ENCODE measurements at regions not wholly inside any gene's neighbourhood (a gene's known extent, or its start where the extent isn't known, plus 50 kb on each side); places are given as distances from the start of the nearest gene placed in this dataset.

DNA sequence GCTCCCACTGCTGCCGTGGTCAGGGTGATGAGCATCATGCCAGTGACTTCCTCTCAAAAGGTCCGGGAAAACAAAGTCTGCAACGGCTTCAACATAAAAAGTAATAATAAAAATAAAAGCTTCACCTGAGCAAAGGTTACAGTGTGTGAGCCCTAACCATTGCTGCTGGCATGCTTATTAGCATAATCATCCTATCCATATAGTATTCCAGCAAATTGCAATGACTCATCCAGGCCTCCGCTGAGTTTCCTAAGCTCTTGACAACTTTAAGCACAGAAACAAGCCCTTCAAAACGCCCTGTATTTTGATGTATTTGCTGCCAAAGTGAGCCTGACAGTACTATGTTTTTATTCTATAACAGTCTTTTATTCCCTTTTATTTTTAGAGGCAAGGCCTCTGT, 100.5 kb downstream of the AASDH start:
- DNase-seq: no peak

DNA sequence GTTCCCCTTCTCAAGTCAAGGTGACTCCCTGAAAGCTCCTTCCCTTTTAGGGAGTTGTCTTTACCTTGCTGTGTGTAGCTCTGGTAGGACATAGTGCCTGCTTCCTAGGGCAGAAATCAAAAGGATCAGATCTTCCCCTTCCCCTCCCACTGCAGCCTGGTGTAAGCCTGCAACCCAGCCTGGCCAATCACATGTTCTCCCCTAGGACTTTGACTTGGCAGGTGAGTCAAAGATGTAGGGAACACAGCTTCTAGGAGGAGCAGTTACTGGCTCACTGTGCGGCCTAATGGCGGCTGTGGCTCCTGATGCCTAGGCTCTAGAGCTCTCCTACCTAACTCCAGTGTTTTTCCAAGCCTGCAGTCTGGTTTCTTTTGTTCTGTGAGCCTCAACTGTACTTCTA, 103.9 kb downstream of the AASDH start:
- DNase-seq: no peak

DNA sequence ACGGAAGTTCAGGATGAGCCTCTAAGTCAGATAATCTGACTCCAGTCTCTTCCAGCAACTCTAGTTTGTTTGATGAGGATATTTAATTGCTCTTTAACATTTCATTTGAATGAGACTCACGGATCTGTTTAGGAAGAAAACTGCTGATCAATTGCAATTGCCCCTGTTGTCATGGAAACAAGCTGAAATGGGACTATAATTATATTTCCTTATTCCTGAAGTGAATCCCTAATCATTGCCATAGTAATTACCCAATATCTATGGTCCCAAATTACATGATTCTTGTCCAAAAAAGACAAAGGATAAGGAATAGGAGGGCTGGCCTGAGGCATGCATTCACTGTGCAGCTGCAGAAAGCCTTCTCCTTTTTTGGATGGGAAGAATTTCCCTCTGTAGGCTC, 105.3 kb downstream of the AASDH start:
- DNase-seq: no peak

DNA sequence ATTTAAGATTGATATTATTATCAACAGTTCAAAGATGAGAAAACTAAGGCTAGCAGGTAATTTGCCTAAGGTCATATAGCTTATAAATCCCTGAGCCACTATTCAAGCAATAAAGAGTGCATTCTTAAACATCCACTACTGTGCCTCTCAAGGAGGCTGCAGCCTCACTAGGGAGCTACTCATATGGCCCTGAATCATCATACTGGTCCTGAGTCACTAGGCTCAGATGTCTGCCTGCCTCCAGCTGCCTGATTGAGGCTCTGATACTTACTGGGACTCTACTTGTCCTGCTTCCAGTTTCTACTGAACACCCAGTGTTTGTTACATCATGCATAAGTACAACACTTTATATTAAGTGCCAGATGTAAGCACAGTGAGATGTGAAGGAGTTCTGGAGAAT, 110.7 kb downstream of the AASDH start:
- DNase-seq: no peak

DNA sequence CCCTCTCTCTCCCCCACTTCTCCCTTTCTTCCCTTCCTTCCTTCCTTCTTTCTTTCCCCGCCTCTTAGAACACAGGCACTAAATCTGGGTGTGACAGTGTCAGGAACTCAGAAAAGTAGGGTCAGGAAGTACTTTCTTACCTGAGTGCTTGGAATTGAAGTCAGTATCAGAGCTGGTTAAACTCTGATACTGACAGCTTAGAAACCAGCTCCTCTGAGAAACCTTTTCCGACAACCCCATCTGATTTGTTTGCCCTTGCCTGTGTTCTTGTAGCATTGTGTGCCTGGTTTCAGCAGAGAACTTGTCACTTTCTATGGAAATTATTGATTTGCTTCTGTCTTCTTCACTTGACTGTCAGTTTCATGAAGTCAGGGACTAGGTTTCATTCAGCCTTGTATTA, 113.9 kb downstream of the AASDH start:
- no peak for DNase-seq

DNA sequence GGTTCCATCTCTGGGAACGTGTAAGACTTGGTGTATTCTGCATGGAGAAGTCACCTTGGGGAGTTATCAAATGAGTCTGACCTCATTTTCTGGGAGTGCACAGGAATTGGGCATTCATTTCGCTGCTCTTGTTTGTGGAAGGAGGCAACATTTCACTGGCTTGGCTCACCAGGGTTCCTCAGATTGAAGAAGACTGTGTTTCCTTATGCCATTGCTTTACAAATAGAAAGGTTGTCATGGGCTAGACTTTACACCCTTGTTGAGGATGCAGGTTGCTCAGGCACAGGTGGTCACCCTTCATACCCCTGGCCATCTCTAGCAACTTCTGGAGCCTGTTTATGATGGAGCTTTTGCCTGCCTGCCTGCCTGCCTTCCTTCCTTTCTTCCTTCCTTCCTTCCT, 114.4 kb downstream of the AASDH start:
- DNase-seq: no peak

DNA sequence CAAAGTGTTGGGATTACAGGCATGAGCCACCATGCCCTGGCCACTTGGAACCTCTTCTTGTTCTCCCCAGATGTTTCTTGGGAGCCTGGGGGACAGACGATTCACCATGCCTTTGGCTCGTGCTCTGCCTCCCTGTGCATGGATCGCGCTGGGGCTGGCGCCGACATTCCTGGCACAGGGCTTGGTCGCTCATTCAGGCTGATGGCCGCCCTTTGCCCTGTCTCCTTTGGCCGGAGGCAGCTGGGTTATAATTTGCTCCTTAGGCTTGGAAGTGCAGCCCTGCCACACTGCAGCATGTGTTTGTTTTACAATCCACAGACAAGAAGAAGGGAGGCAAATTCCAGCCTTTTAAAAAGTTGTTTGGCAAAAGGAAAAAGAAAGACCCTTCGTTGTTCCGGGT, 115.3 kb downstream of the AASDH start:
- DNase-seq: no peak

DNA sequence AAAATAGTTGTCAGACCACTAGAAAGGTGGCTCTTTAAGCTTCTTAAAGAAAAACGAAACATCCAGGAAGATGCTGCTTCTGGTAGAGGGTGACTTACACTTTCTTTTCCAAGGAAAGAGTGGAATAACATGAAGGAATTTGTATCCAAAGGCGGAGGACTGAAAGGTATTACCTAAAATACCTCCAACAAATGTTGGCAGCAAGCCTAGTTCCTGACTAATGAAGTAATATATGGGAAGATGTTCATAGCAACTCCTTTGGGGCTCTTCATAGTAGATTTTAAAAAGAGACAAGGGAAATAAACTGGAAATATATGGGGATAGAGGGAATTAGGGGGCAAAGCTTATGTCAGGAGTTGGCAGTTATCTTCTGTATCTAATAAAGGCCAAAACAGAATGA, 116.2 kb downstream of the AASDH start:
- DNase-seq: no peak

DNA sequence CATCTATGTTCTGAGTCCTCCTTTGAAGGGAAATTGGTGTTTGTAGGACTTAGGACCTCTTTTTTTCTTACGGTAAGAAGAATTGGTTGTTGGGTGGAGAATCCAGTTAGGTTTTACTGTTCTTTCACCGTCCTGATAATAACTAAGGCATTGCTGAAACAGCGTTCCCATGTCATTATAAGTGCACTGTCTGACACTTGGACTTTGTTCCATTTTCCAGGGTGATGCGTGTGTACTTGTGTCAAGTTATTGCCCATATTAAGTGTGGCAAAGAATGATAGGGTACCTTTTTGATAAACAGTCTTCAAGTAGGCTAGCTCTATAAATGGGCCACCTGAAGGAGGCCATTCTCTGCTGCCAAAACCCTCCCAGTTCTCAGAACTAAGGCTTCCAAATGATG, 119.7 kb downstream of the AASDH start:
- no peak for DNase-seq

DNA sequence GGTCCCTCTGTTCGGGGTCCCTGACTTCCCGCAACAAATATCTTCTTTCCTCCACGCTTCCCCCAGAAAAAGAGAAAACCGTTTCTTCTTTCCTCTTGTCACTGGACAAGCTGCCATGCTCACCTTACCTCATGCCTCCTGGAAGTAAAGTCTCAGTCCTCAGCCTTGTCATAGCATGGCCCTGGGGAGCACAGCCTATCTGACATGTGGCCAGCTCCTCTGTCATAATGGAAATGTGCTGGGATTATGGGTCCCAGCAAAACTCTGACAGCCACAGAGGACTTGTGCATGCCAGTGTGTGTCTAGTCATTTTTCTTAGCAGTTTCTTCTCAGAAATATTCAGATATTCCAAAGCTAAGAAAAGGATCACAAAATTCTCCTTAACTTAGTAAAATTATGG, 122.4 kb downstream of the AASDH start:
- no peak for DNase-seq

DNA sequence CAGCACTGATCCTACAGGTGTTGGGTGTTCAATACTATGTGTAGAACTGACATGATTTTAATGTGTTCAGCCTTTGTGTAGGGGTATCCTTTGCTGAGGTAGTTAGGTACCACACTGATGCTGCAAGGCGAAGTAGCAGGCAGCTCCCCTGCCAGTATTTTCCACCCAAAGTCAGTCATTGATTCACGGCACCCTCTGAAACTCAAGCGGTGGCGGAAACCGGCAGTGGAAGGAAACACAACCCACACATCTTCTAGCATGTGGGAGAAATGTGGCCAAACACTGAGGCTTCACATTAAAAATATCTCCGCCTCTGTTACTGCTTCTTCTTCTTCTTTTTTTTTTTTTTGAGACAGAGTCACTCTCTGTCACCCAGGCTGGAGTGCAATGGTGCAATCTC, 126.3 kb downstream of the AASDH start:
- peak; percentile 26 for DNase-seq

DNA sequence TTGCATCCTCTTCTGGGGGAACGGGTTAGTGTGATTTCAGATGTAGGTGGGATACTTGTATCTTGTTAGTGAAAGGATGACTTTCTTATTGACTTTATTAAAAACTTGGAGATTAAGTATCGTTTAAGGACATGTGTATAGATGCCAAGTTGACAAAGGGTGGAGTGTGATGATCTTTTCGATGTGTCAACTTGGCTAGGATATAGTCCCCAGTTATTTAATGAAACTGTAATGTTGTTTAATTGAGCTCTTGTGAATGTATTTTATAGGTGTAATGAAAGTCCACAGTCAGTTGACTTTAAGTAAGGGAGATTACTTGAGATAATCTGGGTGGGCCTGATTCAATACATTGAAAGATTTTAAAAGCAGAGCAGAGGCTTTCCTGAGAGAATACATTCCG, 127.0 kb downstream of the AASDH start:
- no peak for DNase-seq

DNA sequence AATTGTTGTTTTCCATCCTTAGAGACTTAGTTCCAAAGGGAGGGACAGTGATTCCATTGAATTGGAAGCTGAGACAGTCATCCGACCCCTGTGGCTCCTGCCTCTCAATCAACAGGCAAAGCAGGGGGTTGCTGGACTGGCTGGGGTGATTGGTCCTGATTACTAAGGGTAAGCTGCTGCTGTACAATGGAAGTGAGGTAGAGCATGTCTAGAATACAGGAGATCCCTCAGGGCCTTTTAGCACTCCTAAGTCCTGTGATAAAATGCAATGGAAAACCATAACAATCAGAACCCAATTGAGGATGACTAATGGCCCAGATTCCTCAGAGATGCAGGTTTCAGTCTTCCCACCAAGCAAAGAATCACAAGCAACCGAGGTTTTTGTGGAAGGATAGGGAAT, 127.6 kb downstream of the AASDH start:
- no peak for DNase-seq

DNA sequence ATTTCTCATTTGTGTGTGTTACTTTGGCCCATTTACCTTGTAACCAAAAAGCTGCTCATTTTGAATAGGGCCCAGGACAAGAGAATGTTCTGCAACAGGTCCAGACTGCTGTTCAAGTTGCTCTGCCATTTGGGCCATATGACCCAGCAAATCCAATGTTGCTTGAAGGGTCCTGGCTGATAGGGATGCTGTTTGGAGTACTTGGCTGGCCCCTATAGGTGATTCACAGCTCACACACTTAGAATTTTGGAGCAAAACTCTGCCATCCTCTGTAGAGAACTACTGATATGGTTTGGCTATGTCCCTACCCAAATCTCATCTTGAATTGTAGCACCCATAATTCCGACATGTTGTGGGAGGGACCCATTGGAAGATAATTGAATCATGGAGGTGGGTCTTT, 131.5 kb downstream of the AASDH start:
- DNase-seq: no peak

DNA sequence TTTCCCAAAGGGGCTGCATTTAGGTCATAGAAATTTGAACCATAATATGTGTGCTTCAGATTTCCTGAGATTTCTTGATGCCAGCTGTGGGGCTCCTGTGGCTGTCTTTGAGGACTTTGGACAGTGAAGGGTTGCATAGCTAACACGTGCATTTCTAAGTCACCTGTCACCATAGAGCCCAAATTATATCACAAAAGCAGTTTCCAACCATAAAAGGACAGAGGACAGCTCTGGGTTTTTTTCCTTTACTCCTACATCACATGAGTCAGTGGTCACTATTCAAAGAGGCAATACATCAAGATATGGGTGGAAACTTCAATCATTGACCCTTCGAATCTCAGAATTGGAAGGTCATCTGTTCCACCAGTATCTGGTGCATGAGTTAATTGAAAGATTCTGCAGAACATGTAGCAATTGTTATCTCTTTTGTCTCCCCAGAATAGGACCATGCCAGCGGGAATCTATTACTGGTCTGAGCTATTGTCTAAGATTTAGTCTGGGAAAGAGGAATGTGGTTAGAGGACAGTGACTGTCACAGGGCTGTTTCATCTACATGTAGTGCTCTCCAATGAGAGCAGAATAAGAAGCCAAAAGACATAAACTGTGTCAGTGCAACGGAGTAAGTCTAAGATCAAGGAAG, 133.5 kb downstream of the AASDH start:
- DNase-seq: no peak

DNA sequence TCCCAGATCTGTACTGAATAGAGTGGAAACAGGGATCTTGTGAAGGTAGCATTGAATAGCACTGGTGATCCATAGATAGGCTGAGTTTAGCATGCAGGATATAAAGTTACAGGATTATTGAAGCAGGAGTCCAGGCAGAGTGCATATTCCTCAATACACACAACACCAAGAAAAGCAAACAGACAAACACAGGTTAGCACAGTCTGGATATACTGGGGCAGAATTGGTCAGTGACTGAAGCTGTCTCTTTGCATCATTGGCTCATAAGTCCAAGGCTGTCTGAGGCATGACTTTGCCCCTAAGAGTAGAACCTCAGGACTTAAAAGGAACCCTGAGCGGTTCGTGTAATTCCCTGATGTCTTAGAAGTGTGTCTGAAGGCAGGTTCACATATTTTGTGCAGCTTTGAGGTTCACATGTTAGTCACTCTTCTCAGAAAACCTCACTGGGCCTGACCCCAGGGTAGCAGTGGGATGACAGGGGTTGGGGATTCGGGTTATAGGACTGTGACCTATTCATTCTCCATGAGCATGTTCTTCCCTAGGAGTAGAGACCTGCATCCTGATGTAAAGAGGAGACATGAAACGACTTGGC, 134.6 kb downstream of the AASDH start:
- DNase-seq: no peak

DNA sequence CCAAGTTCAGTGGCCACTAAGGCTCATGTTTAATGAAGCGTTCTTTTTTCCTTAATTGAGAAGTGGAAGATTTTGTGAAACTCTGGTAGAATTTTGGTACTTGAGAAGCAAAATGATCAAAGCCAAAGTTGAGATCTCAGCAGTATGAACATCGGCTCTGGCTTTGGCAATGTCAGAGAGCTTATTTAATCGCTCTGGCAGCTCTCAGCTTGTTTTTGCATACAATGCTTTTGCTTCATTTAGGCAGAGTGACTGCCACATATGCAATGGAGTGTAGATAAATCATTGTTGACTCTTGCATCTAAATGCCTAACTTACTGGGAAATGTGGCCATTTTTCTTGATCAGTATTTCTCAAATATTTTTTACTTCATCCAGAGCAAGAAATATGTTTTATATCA, 135.7 kb downstream of the AASDH start:
- DNase-seq: no peak

DNA sequence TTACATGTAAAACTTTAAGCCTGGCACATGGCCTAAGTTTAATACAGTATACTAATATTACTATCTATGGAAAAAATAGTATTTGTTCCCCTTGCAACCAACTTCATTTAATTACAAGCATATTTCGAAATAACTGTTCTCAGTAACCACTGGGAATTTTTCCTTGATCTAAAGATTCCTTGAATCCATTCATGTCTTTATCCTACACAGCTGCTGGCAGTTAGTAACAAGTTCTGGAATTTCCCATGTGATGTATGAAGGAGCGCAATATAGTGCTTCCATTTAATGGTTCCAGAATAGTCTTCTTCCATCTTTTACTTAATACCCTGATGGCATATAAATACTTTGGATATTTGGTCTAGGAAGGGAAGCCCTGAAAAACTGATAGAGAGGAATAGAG, 136.5 kb downstream of the AASDH start:
- DNase-seq: no peak

DNA sequence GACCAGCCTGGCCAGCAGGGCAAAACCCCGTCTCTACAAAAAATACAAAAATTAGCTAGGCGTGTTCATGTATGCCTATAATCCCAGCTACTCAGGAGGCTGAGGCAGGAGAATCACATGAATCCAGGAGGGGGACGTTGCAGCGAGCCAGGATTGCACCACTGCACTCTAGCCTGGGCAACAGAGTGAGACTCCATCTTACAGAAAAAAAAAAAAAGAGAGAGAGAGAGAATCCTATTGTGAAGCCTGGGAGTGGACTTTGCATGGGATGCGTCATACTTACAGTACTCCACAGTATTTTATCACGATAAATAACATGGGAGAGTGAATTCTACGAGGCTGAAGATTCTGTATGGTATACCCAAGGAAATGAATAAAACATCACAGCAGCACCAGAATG, 139.6 kb downstream of the AASDH start:
- DNase-seq: no peak

DNA sequence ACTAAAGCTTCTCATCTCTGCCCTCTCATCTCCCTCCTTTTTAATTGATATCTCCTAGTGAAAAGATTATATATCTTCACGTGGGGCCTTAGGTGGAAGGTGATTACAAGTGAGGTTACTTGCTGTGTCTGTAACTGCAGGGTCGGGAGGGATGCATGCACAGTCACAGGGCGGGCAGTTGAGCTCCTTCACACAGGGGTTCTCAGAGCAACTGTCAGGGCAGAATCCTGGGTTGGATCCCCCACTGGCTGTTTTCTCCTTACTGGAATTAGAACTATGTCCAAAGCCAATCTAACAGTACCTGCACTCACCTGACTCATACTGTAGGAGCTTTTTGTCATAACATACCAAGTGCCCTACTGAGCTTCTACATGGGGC, 141.1 kb downstream of the AASDH start:
- DNase-seq: no peak

DNA sequence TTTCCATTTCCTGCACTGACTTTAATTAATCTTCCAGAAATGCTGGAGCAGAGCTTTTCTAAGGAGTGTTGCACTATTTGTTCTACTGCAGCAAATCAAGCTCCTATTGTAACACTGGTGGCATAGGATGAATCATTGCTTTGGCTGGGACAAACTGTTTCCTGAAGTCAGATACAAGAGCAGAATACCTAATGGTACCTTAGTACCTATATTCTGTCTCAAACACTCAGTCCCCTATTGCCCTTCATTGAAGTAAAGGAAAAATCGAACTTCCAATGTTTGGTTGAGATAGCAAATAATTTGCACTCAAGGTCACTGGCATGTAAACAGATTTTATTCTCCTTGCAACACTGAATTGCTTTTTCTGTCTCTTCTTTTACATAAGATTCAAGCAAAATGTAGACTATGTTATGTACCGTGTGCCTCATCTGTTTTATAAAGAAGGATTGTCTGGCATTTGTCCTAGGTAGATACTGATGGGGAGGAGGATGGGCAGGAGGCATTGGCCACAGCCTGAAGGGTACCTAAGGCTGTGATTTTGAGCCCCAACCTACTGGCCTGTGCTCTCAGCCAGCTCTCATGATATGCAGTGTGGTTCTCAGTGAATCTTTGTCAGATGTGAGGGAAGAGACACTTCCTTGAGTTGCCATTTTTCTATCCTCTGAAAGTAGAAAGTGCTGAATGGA, 141.6 kb downstream of the AASDH start:
- DNase-seq: no peak

DNA sequence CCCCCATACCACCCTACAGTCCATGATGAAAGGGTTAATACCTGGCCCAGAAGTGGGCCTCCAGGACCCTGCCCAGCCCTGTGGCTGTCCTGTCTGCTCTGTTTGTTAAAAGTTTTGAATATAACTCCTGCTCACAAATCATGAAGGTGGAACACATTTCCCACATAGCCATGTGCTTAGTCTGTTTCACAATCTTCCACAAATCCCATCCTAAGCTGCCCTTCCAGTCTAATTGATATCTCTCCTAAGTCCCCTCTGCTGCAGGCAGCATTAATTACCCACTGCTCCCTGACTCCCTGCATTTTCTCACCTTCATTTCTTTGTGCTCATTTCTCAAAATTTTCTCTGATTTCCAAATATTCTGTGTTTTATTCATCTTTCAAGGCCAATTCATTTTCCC, 142.6 kb downstream of the AASDH start:
- no peak for DNase-seq

DNA sequence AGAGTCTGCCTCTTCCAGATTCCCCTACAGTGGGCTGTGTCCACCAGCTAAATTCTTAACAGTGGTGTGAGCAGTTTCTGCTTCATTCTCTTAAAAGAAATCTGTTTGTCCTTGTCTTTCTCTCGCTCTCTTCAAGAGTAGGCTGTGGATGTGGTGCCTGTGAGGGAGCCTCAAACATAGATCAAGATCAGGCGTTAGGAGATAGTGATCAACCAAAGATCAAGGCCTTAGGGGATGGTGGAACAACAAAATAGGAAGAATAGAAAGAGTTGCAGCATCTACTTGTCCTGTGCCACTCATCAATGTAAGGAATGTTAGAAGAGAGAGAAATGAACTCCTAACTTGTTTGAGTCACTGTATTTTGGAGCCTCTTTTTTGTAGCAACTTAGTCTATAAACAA, 144.2 kb downstream of the AASDH start:
- DNase-seq: no peak

DNA sequence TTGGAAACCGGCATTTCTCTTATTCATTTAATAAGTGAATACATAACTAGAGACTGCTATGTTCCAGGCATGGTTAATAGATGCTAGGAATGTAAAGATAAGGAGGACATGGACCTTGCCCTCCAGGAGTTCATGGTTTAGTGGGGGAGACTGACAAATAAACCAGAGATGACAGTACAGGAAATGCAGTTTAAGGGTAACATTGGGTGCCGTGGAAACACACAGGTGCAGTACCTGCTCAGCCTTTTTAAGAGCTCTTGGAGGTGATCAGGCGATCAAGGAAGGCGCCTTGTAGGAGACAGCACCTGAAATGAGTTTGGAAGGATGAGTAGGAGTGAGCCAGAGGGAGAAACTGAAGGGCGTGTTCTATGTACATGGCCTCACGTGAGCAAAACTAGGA, 145.8 kb downstream of the AASDH start:
- DNase-seq: no peak

Measured in activated CD8-positive, alpha-beta memory T cell treated with anti-CD3 and anti-CD28 coated beads, Interleukin-2, amount 50 U/mL, for 4 hours (primary cell).